Endothelial cell of umbilical vein (primary cell): ENCODE measurements at regions not wholly inside any gene's neighbourhood (a gene's known extent, or its start where the extent isn't known, plus 50 kb on each side); places are given as distances from the start of the nearest gene placed in this dataset.

Experiments
- POLR2A ChIP-seq: IDR thresholded peaks from 2 replicates; pipeline ENCODE4 v1.6.1; 2012; ENCODE audit warnings: low read depth, mild to moderate bottlenecking, control low read depth, low read length
- POLR2AphosphoS5 ChIP-seq: IDR thresholded peaks from 2 replicates; pipeline ENCODE4 v1.6.1; 2012; ENCODE audit warnings: low read depth, mild to moderate bottlenecking, control low read depth, low read length, moderate library complexity; ENCODE audit not compliant: insufficient read depth

DNA sequence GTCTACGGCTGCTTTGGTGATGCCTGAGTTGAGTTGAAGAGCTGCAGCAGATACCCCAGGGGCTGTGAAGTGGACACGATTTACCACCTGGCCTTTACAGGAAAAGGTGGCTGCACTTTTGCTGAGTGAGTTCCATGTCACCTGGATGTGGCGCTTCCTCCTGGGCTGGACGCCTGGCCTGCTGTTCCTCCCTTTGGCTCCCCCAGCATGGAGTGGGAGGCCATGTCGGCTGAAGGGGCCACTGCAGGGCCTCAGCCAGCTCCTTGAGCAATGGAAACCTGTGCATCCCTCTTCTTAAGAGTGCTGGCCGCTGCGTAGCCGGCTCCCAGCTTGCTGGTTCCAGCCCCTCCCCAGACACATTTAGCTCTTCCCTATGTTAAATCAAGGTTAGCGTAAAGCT lies 221.0 kb downstream of the GLRX3 start:
- TF ChIP-seq POLR2A (no peak), POLR2AphosphoS5 (no peak)
